Liver (tissue), 8 donors: ENCODE measurements at regions not wholly inside any gene's neighbourhood (a gene's known extent, or its start where the extent isn't known, plus 50 kb on each side); places are given as distances from the start of the nearest gene placed in this dataset.

Source experiments
- DNase-seq: peaks from one replicate; pipeline ENCODE4 v3.0.0-alpha.2; 2017; ENCODE audit warnings: low spot score
- H3K27ac ChIP-seq, 2 donors: one replicate each; pipeline ENCODE4 v1.7.0; 2013; ENCODE audit warnings: inconsistent platforms in 2 of 2, low read length in 2 of 2, control low read depth in 1 of 2, low read depth in 1 of 2, mild to moderate bottlenecking in 1 of 2
- H3K27me3 ChIP-seq, 4 donors: one replicate each; pipeline versions ENCODE4 v1.6.1 to v1.7.0; 2013; ENCODE audit warnings: low read length in 3 of 4, inconsistent platforms in 1 of 4, mild to moderate bottlenecking in 1 of 4, moderate library complexity in 1 of 4; ENCODE audit not compliant: control insufficient read depth in 4 of 4, insufficient read depth in 4 of 4
- H3K36me3 ChIP-seq, 4 donors: one replicate each; pipeline versions ENCODE4 v1.6.1 to v1.7.0; 2013; ENCODE audit warnings: low read length in 3 of 4, mild to moderate bottlenecking in 3 of 4, low read depth in 1 of 4, moderate library complexity in 1 of 4; ENCODE audit not compliant: control insufficient read depth in 4 of 4, insufficient read depth in 3 of 4
- H3K4me1 ChIP-seq, 4 donors: one replicate each; pipeline versions ENCODE4 v1.6.1 to v1.7.0; 2013; ENCODE audit warnings: low read length in 3 of 4, mild to moderate bottlenecking in 3 of 4, moderate library complexity in 1 of 4; ENCODE audit not compliant: control insufficient read depth in 4 of 4, insufficient read depth in 4 of 4
- H3K4me3 ChIP-seq, 3 donors: one replicate each; pipeline versions ENCODE4 v1.6.1 to v1.7.0; 2013; ENCODE audit warnings: low read length in 3 of 3, control low read depth in 1 of 3, low read depth in 1 of 3, mild to moderate bottlenecking in 1 of 3
- H3K9ac ChIP-seq, 2 donors: one replicate each; pipeline ENCODE4 v1.7.0; 2013; ENCODE audit warnings: low read length in 2 of 2, mild to moderate bottlenecking in 2 of 2, moderate library complexity in 2 of 2, control low read depth in 1 of 2, low read depth in 1 of 2
- H3K9me3 ChIP-seq, 4 donors: one replicate each; pipeline versions ENCODE4 v1.6.1 to v1.7.0; 2013; ENCODE audit warnings: low read length in 3 of 4; ENCODE audit not compliant: control insufficient read depth in 4 of 4
- CTCF ChIP-seq: fragments of 150-350 bp; IDR thresholded peaks from 2 replicates; pipeline ENCODE4 v1.5.1; 2017; ENCODE audit warnings: improper control_type of control experiment, low read depth, low read length; ENCODE audit not compliant: missing input control
- EGR1 ChIP-seq, 2 donors: IDR thresholded peaks; 2 replicates each; pipeline ENCODE4 v1.6.1; 2016 to 2018; ENCODE audit warnings: antibody characterized with exemption in 2 of 2, low read depth in 2 of 2
- FOXA1 ChIP-seq: IDR thresholded peaks from 2 replicates; pipeline ENCODE4 v1.6.1; 2016; ENCODE audit warnings: antibody characterized with exemption
- GABPA ChIP-seq, 2 donors: IDR thresholded peaks in 1 of 2; conservative IDR thresholded peaks in 1 of 2; 2 replicates each; pipeline ENCODE4 v1.6.1; 2016; ENCODE audit warnings: antibody characterized with exemption in 2 of 2, mild to moderate bottlenecking in 1 of 2, moderate library complexity in 1 of 2
- HNF4A ChIP-seq, 2 donors: conservative IDR thresholded peaks; 2 replicates each; pipeline ENCODE4 v1.6.1; 2016; ENCODE audit warnings: antibody characterized with exemption in 2 of 2, mild to moderate bottlenecking in 2 of 2
- HNF4G ChIP-seq: IDR thresholded peaks from 2 replicates; pipeline ENCODE4 v1.6.1; 2016; ENCODE audit warnings: antibody characterized with exemption
- JUND ChIP-seq, 2 donors: IDR thresholded peaks; 2 replicates each; pipeline ENCODE4 v1.6.1; 2016; ENCODE audit warnings: antibody characterized with exemption in 2 of 2
- MAX ChIP-seq: IDR thresholded peaks from 2 replicates; pipeline ENCODE4 v1.6.1; 2016; ENCODE audit warnings: antibody characterized with exemption
- NR2F2 ChIP-seq: IDR thresholded peaks from 2 replicates; pipeline ENCODE4 v1.6.1; 2016; ENCODE audit warnings: antibody characterized with exemption
- RAD21 ChIP-seq, 2 donors: IDR thresholded peaks; 2 replicates each; pipeline ENCODE4 v1.6.1; 2016; ENCODE audit warnings: antibody characterized with exemption in 2 of 2, mild to moderate bottlenecking in 2 of 2
- REST ChIP-seq: IDR thresholded peaks from 2 replicates; pipeline ENCODE4 v1.6.1; 2016; ENCODE audit warnings: antibody characterized with exemption, mild to moderate bottlenecking
- RXRA ChIP-seq, 2 donors: IDR thresholded peaks; 2 replicates each; pipeline ENCODE4 v1.6.1; 2017 to 2018; ENCODE audit warnings: antibody characterized with exemption in 2 of 2, mild to moderate bottlenecking in 1 of 2
- SP1 ChIP-seq: IDR thresholded peaks from 2 replicates; pipeline ENCODE4 v1.6.1; 2018; ENCODE audit warnings: antibody characterized with exemption, mild to moderate bottlenecking
- TAF1 ChIP-seq: conservative IDR thresholded peaks from 2 replicates; pipeline ENCODE4 v1.6.1; 2016; ENCODE audit warnings: antibody characterized with exemption, mild to moderate bottlenecking
- YY1 ChIP-seq: IDR thresholded peaks from 2 replicates; pipeline ENCODE4 v1.6.1; 2016; ENCODE audit warnings: antibody characterized with exemption, mild to moderate bottlenecking
- ZBTB33 ChIP-seq: IDR thresholded peaks from 2 replicates; pipeline ENCODE4 v1.6.1; 2016; ENCODE audit warnings: antibody characterized with exemption
- WGBS: extraction: QIAGEN DNeasy Blood & Tissue Kit; methylation state at CpG from one replicate; pipeline ENCODE4 v1.1.7; 2013; 5-methylcytosine and 5-hydroxymethylcytosine counted together
- donor health status: healthy.
- donor health status: healthy.
- donor health status: healthy.
- donor health status: healthy.
- donor health status: healthy.

GRCh38 chr6:21340573-21340972 lies 253.0 kb upstream of the SOX4 start:
- H3K4me3 ChIP-seq: no peak overlapping the region
- peaks cover 0 to 2% (median 0%) of the 10 kb centered on the region in 4 donors for H3K9me3 ChIP-seq
- H3K9ac ChIP-seq: no peak overlapping the region
- H3K36me3 ChIP-seq: no peaks in the 10 kb centered on the region
- DNase-seq: no peak
- 87% methylated on average over 3 of the region's 3 CpGs for WGBS
- no peak for TF ChIP-seq FOXA1
- TF ChIP-seq HNF4A (conservative IDR thresholded peaks at IDR 0.05): no peak
- TF ChIP-seq ZBTB33: no peak
- no peak for TF ChIP-seq RAD21 (IDR thresholded peaks at IDR 0.05)
- no peak for TF ChIP-seq NR2F2
- no peak for TF ChIP-seq HNF4G
- no peak for TF ChIP-seq CTCF
- no peaks in the 10 kb centered on the region for H3K27me3 ChIP-seq
- no peaks in the 10 kb centered on the region for H3K4me1 ChIP-seq
- H3K27ac ChIP-seq: no peak overlapping the region

- no peaks in the 10 kb centered on the region for H3K4me1 ChIP-seq
- H3K27ac ChIP-seq: no peak overlapping the region
- no peak for TF ChIP-seq MAX
- TF ChIP-seq RXRA (IDR thresholded peaks at IDR 0.05): no peak
- no peak for TF ChIP-seq GABPA (IDR thresholded peaks at IDR 0.05 in 1 of 2, conservative IDR thresholded peaks at IDR 0.05 in 1 of 2)
- TF ChIP-seq EGR1 (IDR thresholded peaks at IDR 0.05; ENCODE audit: low read depth in 2 of 2): no peak
- no peak for TF ChIP-seq FOXA1
- TF ChIP-seq YY1: no peak
- no peak for TF ChIP-seq SP1
- no peak for TF ChIP-seq RAD21 (IDR thresholded peaks at IDR 0.05)
- TF ChIP-seq CTCF: no peak
- no peak for TF ChIP-seq HNF4G
- TF ChIP-seq REST: no peak
- TF ChIP-seq TAF1: no peak
- TF ChIP-seq JUND (IDR thresholded peaks at IDR 0.05): no peak
- TF ChIP-seq HNF4A (conservative IDR thresholded peaks at IDR 0.05): no peak
- no peak for TF ChIP-seq ZBTB33
- no peak for TF ChIP-seq NR2F2
- DNase-seq: no peak
- H3K4me3 ChIP-seq: no peak overlapping the region
- H3K9ac ChIP-seq: no peak overlapping the region
- WGBS: 81% methylated on average over 4 of the region's 4 CpGs
- no peaks in the 10 kb centered on the region for H3K36me3 ChIP-seq
- H3K9me3 ChIP-seq: peaks cover 0 to 2% (median 0%) of the 10 kb centered on the region in 4 donors
- H3K27me3 ChIP-seq: no peaks in the 10 kb centered on the region
Measured at GRCh38 chr6:21341910-21342309, 251.6 kb upstream of the SOX4 start.
